Sigmoid colon (tissue), 4 donors: ENCODE measurements at regions not wholly inside any gene's neighbourhood (a gene's known extent, or its start where the extent isn't known, plus 50 kb on each side); places are given as distances from the start of the nearest gene placed in this dataset.

ENCODE experiments used
- EP300 ChIP-seq, 4 donors: sonication (generic); formaldehyde crosslinking; IDR thresholded peaks; one replicate each; pipeline ENCODE4 v1.6.1; 2017; ENCODE audit warnings: antibody characterized with exemption in 4 of 4
- POLR2A ChIP-seq, 2 donors: fragments of 450-650 bp; IDR thresholded peaks; one replicate each; pipeline ENCODE4 v1.6.1; 2016; ENCODE audit warnings: antibody characterized with exemption in 2 of 2, mild to moderate bottlenecking in 2 of 2, moderate library complexity in 2 of 2
- POLR2AphosphoS5 ChIP-seq, 4 donors: sonication (generic); formaldehyde crosslinking; IDR thresholded peaks; one replicate each; pipeline ENCODE4 v1.6.1; 2017; ENCODE audit warnings: antibody characterized with exemption in 4 of 4
- TF ChIP-seq, protein P1 (sequence below), 4 experiments: fragments of 450-650 bp in 3 of 4; fragments of 200-600 bp in 1 of 4; IDR thresholded peaks; one replicate each; pipeline ENCODE4 v1.5.1; 2016 to 2019; ENCODE audit warnings: antibody characterized with exemption in 4 of 4, mild to moderate bottlenecking in 3 of 4, moderate library complexity in 2 of 4

DNA sequence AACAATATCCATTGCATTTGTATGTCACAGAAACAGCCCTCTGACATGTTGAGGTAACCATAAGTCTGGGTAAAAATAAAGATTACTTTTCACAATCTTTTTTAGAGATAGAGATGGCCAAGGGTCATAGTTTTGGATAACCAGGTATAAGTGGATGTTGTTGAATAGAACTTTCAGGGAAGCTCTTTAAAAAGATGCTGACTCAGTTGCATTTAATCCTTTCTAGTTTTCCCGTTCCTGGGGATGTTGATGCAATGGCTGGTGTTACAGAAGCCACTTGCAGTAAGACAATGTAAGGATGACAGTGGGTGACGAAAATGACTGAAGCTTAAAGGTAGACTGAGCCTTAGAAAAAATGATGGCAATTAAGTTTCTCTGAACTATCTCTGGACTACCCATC, 1473.7 kb downstream of the AACS start:
- TF ChIP-seq POLR2A (IDR thresholded peaks at IDR 0.05) (no peak), POLR2AphosphoS5 (IDR thresholded peaks at IDR 0.05) (no peak), EP300 (IDR thresholded peaks at IDR 0.05) (no peak)
- TF ChIP-seq, protein P1, sequence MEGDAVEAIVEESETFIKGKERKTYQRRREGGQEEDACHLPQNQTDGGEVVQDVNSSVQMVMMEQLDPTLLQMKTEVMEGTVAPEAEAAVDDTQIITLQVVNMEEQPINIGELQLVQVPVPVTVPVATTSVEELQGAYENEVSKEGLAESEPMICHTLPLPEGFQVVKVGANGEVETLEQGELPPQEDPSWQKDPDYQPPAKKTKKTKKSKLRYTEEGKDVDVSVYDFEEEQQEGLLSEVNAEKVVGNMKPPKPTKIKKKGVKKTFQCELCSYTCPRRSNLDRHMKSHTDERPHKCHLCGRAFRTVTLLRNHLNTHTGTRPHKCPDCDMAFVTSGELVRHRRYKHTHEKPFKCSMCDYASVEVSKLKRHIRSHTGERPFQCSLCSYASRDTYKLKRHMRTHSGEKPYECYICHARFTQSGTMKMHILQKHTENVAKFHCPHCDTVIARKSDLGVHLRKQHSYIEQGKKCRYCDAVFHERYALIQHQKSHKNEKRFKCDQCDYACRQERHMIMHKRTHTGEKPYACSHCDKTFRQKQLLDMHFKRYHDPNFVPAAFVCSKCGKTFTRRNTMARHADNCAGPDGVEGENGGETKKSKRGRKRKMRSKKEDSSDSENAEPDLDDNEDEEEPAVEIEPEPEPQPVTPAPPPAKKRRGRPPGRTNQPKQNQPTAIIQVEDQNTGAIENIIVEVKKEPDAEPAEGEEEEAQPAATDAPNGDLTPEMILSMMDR (IDR thresholded peaks at IDR 0.05): no peak
